Pancreas (tissue), 10 donors: ENCODE measurements at regions not wholly inside any gene's neighbourhood (a gene's known extent, or its start where the extent isn't known, plus 50 kb on each side); places are given as distances from the start of the nearest gene placed in this dataset.
A peak's percentile ranks its signal among the peaks of the same experiment; 100 is the strongest.

ENCODE experiments used
- ATAC-seq, 4 donors: fragments of 200-7000 bp; cut with Tn5 transposase; one replicate each; pipeline versions ENCODE4 v1.8.0 to v1.9.1; 2020; ENCODE audit warnings: mild to moderate bottlenecking in 4 of 4, moderate library complexity in 4 of 4
- DNase-seq, 6 donors: peaks; one replicate each; pipeline ENCODE4 v3.0.0-alpha.2; 2020
- FAIRE-seq: peaks from 2 replicates; lab custom pipeline; 2012; peaks lifted over from hg19 to GRCh38; lab: Jason Lieb, UNC
- H3K27ac ChIP-seq, 4 donors: fragments of 200-600 bp; sonication (generic); 1 replicate in 3 of 4; 2 replicates in 1 of 4; pipeline versions ENCODE4 v1.5.0 to v1.8.0; 2020
- H3K27me3 ChIP-seq, 4 donors: fragments of 200-600 bp; one replicate each; pipeline ENCODE4 v1.8.0; 2021
- H3K36me3 ChIP-seq, 3 donors: fragments of 200-600 bp; sonication (generic) in 1 of 3; one replicate each; pipeline versions ENCODE4 v1.5.0 to v1.8.0; 2020 to 2021
- H3K4me1 ChIP-seq, 3 donors: fragments of 200-600 bp; one replicate each; pipeline ENCODE4 v1.8.0; 2021
- H3K4me3 ChIP-seq, 4 donors: fragments of 200-600 bp; sonication (generic) in 2 of 4; one replicate each; pipeline versions ENCODE4 v1.5.0 to v1.8.0; 2020 to 2021
- H3K9me3 ChIP-seq, 4 donors: fragments of 200-600 bp; one replicate each; pipeline ENCODE4 v1.8.0; 2021
- WGBS, 2 donors: extraction: QIAGEN DNeasy Blood & Tissue Kit; methylation state at CpG; one replicate each; pipeline ENCODE4 v1.1.7; 2013; 5-methylcytosine and 5-hydroxymethylcytosine counted together
- intact Hi-C, 3 donors: fragments of 100-400 bp; cut with DNase I; formaldehyde crosslinking; loops; one replicate each; pipeline versions ENCODE4 v1.11.1 to v1.14.2; 2022
- TF ChIP-seq, protein P1 (sequence below), 4 donors: fragments of 200-600 bp; sonication (generic) in 3 of 4; IDR thresholded peaks; one replicate each; pipeline versions ENCODE4 v1.5.0 to v1.8.0; 2021; ENCODE audit warnings: antibody characterized with exemption in 4 of 4
- donor health status: healthy with polysubstance abuse.
- donor health status: DM: no; HTN: no; CAD: no; lungs with moderate emphysema.
- donor health status: DM: no; HTN: no; CAD: no.
- donor health status: control.
- donor health status: control.
- donor health status: Bipolar disorder and iron deficiency.
- donor health status: DM: yes; HTN: yes; CAD: no.
- donor health status: DM: no; HTN: no; CAD: no.
- donor health status: DM: no; HTN: no; CAD: no.
- donor health status: DM: yes; HTN: yes; CAD: no.

DNA sequence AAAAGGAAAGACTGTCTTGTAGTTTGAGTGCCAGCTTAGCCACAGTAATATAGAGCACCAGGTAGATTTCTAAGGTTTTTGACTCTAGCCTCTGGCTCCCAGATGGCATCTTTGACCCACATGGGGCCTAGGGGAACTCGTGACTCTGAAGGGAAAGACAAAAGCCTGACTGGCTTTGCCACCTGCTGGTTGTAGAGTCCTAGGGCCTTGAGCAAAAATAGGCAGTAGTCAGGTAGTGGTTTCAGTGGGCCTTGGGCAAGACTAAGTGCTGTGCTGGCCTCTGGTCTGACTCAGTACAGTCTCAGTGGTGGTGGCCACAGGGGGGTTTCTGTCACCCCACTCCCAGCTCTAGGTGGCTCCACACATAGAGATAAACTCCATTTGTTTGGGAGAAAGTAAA lies 349.4 kb downstream of the FAM181B start:
- Histone ChIP-seq H3K27ac (no peak overlapping the region), H3K9me3 (no peaks in the 10 kb centered on the region), H3K27me3 (no peaks in the 10 kb centered on the region), H3K4me3 (no peak overlapping the region), H3K4me1 (no peaks in the 10 kb centered on the region), H3K36me3 (no peaks in the 10 kb centered on the region)
- 17 to 27% methylated on average over 1 of the region's 1 CpG for WGBS, 2 donors
- ATAC-seq, result no peak
- FAIRE-seq, result no peak
- intact Hi-C loops, result no loop called here
- DNase-seq, result no peak
- TF ChIP-seq, protein P1, sequence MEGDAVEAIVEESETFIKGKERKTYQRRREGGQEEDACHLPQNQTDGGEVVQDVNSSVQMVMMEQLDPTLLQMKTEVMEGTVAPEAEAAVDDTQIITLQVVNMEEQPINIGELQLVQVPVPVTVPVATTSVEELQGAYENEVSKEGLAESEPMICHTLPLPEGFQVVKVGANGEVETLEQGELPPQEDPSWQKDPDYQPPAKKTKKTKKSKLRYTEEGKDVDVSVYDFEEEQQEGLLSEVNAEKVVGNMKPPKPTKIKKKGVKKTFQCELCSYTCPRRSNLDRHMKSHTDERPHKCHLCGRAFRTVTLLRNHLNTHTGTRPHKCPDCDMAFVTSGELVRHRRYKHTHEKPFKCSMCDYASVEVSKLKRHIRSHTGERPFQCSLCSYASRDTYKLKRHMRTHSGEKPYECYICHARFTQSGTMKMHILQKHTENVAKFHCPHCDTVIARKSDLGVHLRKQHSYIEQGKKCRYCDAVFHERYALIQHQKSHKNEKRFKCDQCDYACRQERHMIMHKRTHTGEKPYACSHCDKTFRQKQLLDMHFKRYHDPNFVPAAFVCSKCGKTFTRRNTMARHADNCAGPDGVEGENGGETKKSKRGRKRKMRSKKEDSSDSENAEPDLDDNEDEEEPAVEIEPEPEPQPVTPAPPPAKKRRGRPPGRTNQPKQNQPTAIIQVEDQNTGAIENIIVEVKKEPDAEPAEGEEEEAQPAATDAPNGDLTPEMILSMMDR (IDR thresholded peaks at IDR 0.05), result no peak

DNA sequence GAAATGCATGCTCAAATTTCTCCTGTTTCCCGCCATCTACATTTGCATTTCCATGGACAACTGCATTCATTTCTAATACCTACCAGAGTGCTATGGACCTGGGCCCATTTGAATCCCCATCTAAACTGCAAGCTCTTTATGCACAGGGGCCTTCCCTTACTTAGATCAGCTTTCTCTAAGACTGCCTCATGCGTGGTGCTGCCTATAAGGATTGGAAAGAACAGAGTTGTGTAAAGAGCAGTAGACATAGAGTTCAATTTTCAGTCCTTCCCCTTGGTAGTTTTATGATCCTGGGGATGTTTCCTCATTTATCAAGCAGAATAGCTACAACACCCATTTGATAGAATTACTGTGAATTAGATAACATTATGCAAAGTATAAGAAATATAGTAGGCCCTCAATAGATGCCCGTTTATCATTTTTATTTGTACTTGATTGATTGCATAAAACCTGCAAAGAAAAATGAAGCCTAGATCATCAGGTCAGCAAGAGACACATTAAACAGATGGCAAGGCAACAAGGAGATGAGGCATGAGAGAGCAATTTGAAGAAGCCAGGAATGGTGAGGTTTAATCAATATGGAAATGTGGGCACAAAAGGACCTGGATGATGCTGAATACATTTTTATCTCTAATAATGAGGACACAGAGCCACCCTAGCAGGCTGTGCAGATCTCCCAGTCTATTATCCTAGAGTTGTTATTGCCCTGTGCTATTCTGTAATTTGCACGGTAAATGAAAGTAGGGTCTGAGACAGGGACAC lies 359.7 kb downstream of the FAM181B start:
- ATAC-seq (no peak), DNase-seq (no peak), FAIRE-seq (no peak)
- intact Hi-C loops, result no loop called here
- Histone ChIP-seq H3K27me3 (no peaks in the 10 kb centered on the region), H3K36me3 (no peaks in the 10 kb centered on the region), H3K4me3 (no peak overlapping the region), H3K4me1 (no peaks in the 10 kb centered on the region), H3K27ac (no peak overlapping the region), H3K9me3 (no peaks in the 10 kb centered on the region)
- WGBS, 2 donors, result 77 to 79% methylated on average over 4 of the region's 4 CpGs
- TF ChIP-seq, protein P1 (IDR thresholded peaks at IDR 0.05), result no peak

DNA sequence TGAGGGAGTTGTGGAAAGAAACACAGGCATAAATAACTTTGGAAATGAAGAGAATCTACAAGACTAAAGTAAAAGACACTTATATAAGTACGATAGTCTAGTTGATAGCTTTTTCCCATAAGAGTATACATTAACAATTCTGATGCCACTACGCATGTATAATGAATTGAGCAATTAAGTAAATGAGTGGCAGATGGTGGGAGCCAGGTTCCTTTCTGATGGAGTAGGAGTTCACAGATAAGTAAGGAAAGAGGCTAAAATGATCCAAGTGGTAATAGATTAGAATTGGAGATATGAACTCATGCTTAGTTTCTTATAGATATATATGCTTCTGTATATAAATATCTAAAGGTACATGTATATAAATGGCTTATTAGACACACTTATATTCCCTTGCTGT lies 368.3 kb downstream of the FAM181B start:
- H3K9me3 ChIP-seq, result no peaks in the 10 kb centered on the region
- H3K36me3 ChIP-seq, result no peaks in the 10 kb centered on the region
- WGBS, 2 donors, result 49 to 69% methylated on average over 2 of the region's 2 CpGs
- no peaks in the 10 kb centered on the region for H3K27me3 ChIP-seq
- ATAC-seq (no peak), DNase-seq (no peak), FAIRE-seq (no peak)
- no peak overlapping the region for H3K4me3 ChIP-seq
- TF ChIP-seq, protein P1 (IDR thresholded peaks at IDR 0.05), result no peak
- intact Hi-C loops, result no loop called here
- H3K27ac ChIP-seq, result no peak overlapping the region
- H3K4me1 ChIP-seq, result no peaks in the 10 kb centered on the region

DNA sequence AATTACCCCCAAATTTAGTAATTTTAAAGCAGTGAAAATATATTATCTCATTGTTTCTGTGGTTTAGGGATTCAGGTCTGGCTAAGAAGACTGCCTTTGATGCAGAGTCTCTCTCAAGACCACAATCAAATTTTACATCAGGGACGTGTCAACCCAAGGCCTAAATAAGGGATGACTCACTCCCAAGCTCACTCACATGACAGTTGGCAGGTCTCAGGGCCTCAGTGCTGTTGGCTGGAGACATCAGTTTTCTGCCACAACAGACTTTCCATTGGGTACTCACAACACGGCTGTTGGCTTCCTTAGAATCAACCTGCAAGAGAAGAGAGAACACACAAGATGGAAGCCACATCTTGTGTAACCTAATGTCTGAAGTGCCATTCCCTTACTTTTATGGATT lies 377.3 kb downstream of the FAM181B start:
- intact Hi-C loops, result no loop called here
- ATAC-seq (no peak), FAIRE-seq (no peak), DNase-seq (peak in 1 of 6 donors; percentile 6)
- TF ChIP-seq, protein P1 (IDR thresholded peaks at IDR 0.05), result no peak
- Histone ChIP-seq H3K36me3 (no peaks in the 10 kb centered on the region), H3K27me3 (no peaks in the 10 kb centered on the region), H3K9me3 (no peaks in the 10 kb centered on the region), H3K4me3 (no peak overlapping the region), H3K27ac (no peak overlapping the region), H3K4me1 (no peaks in the 10 kb centered on the region)
- WGBS, 2 donors, result 40 to 54% methylated on average over 2 of the region's 2 CpGs

DNA sequence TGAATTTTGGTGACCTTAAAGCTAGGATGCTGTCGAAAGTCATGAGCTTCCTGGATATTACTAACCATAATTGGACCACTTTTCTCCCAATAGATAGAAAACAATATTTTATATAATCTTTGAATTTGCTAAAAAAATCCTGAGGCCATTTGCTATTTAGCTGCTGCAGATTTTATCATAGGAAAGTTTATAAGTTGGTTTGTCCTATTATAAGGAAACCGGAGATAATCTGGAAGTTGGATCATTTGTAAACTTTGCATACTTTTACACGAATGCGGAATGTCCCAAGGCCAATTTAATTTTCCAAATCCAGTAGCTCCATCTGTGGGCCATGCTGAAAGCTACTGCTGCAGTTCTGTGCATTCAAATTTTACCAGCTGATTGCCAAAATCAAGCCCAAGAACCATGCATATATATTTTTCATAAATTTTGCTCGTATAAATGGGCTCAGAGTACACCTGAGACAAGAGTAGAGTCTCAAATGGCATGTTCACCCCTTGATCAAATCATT lies 378.3 kb downstream of the FAM181B start:
- ATAC-seq, result no peak
- H3K27ac ChIP-seq, result no peak overlapping the region
- TF ChIP-seq, protein P1 (IDR thresholded peaks at IDR 0.05), result no peak
- FAIRE-seq, result no peak
- H3K4me1 ChIP-seq, result no peaks in the 10 kb centered on the region
- H3K36me3 ChIP-seq, result no peaks in the 10 kb centered on the region
- no peaks in the 10 kb centered on the region for H3K27me3 ChIP-seq
- 49 to 68% methylated on average over 5 of the region's 5 CpGs for WGBS, 2 donors
- intact Hi-C loops, result no loop called here
- no peak for DNase-seq
- no peak overlapping the region for H3K4me3 ChIP-seq
- no peaks in the 10 kb centered on the region for H3K9me3 ChIP-seq
